Osteoblast (primary cell): ENCODE measurements at regions not wholly inside any gene's neighbourhood (a gene's known extent, or its start where the extent isn't known, plus 50 kb on each side); places are given as distances from the start of the nearest gene placed in this dataset.

ENCODE experiments used
- DNase-seq: peaks from one replicate; pipeline ENCODE4 v3.0.0; 2011; ENCODE audit warnings: low spot score, mixed read lengths; ENCODE audit not compliant: insufficient read length; ENCODE audit errors: missing footprints
- H2AFZ ChIP-seq: 2 replicates; pipeline ENCODE4 v1.6.0; 2011; ENCODE audit warnings: mild to moderate bottlenecking, low read length
- H3K27ac ChIP-seq: 2 replicates; pipeline ENCODE4 v1.5.1; 2011; ENCODE audit warnings: mild to moderate bottlenecking, low read depth, low read length, moderate library complexity
- H3K27me3 ChIP-seq: 2 replicates; pipeline ENCODE4 v1.6.0; 2012; ENCODE audit warnings: mild to moderate bottlenecking, control low read depth, inconsistent platforms, low read length, moderate library complexity; ENCODE audit not compliant: insufficient read depth
- H3K36me3 ChIP-seq: 2 replicates; pipeline ENCODE4 v1.5.1; 2011; ENCODE audit warnings: mild to moderate bottlenecking, low read length, control low read depth, moderate library complexity; ENCODE audit not compliant: insufficient read depth
- H3K4me1 ChIP-seq: 2 replicates; pipeline ENCODE4 v1.5.1; 2011; ENCODE audit warnings: mild to moderate bottlenecking, low read length, control low read depth, moderate library complexity; ENCODE audit not compliant: insufficient read depth
- H3K4me2 ChIP-seq: 2 replicates; pipeline ENCODE4 v1.6.0; 2011; ENCODE audit warnings: mild to moderate bottlenecking, low read length; ENCODE audit not compliant: insufficient read depth
- H3K4me3 ChIP-seq: fragments of 200-600 bp; sonication (generic); 3 replicates; pipeline ENCODE4 v1.5.1; 2012; ENCODE audit warnings: mild to moderate bottlenecking, low read length, inconsistent platforms; ENCODE audit not compliant: insufficient read depth
- H3K79me2 ChIP-seq: 2 replicates; pipeline ENCODE4 v1.6.0; 2012; ENCODE audit warnings: mild to moderate bottlenecking, low read length, control low read depth, inconsistent platforms; ENCODE audit not compliant: insufficient read depth
- H3K9me3 ChIP-seq: 2 replicates; pipeline ENCODE4 v1.5.1; 2011; ENCODE audit warnings: low read depth, low read length, control low read depth
- H4K20me1 ChIP-seq: 2 replicates; pipeline ENCODE4 v1.6.0; 2012; ENCODE audit warnings: mild to moderate bottlenecking, low read length, control low read depth; ENCODE audit not compliant: insufficient read depth
- CTCF ChIP-seq: IDR thresholded peaks from 2 replicates; pipeline ENCODE4 v1.5.1; 2011; ENCODE audit warnings: mild to moderate bottlenecking, low read depth, low read length, moderate library complexity; ENCODE audit errors: extremely low read depth

- Histone ChIP-seq H2AFZ (no peak overlapping the region), H3K27ac (no peak overlapping the region)
These were observed 122.5 kb upstream of the BMP2 start for GRCh38 chr20:6644813-6645628.

GRCh38 chr20:6641012-6641411, 126.5 kb upstream of the BMP2 start:
- no peak for DNase-seq
- H3K4me3 ChIP-seq, result no peak overlapping the region
- no peak overlapping the region for H3K27ac ChIP-seq
- no peaks in the 10 kb centered on the region for H3K4me1 ChIP-seq
- H2AFZ ChIP-seq, result no peak overlapping the region
- H4K20me1 ChIP-seq, result no peaks in the 10 kb centered on the region
- H3K4me2 ChIP-seq, result no peak overlapping the region
- H3K79me2 ChIP-seq, result no peaks in the 10 kb centered on the region
- peaks cover 4% of the 10 kb centered on the region for H3K27me3 ChIP-seq
- H3K36me3 ChIP-seq, result no peaks in the 10 kb centered on the region
- no peaks in the 10 kb centered on the region for H3K9me3 ChIP-seq
- no peak for TF ChIP-seq CTCF

More at GRCh38 chr20:6644813-6645628, 122.5 kb upstream of the BMP2 start:
- Histone ChIP-seq H3K79me2 (no peaks in the 10 kb centered on the region), H4K20me1 (no peaks in the 10 kb centered on the region), H3K4me1 (no peaks in the 10 kb centered on the region), H3K36me3 (no peaks in the 10 kb centered on the region), H3K4me2 (no peak overlapping the region), H3K9me3 (no peaks in the 10 kb centered on the region), H3K4me3 (no peak overlapping the region), H3K27me3 (peaks cover 4% of the 10 kb centered on the region)
- DNase-seq, result no peak
- no peak for TF ChIP-seq CTCF

GRCh38 chr20:6637160-6637579, 130.3 kb upstream of the BMP2 start:
- no peaks in the 10 kb centered on the region for H4K20me1 ChIP-seq
- H3K27me3 ChIP-seq, result no peaks in the 10 kb centered on the region
- DNase-seq, result no peak
- H3K79me2 ChIP-seq, result no peaks in the 10 kb centered on the region
- no peak overlapping the region for H3K4me2 ChIP-seq
- H3K9me3 ChIP-seq, result no peaks in the 10 kb centered on the region
- no peak overlapping the region for H2AFZ ChIP-seq
- H3K27ac ChIP-seq, result no peak overlapping the region
- TF ChIP-seq CTCF, result no peak
- H3K4me1 ChIP-seq, result no peaks in the 10 kb centered on the region
- H3K4me3 ChIP-seq, result no peak overlapping the region
- H3K36me3 ChIP-seq, result no peaks in the 10 kb centered on the region

- Histone ChIP-seq H3K4me2 (no peak overlapping the region), H3K36me3 (no peaks in the 10 kb centered on the region), H3K4me1 (no peaks in the 10 kb centered on the region), H3K27ac (no peak overlapping the region), H4K20me1 (no peaks in the 10 kb centered on the region), H3K79me2 (no peaks in the 10 kb centered on the region), H2AFZ (no peak overlapping the region), H3K9me3 (no peaks in the 10 kb centered on the region), H3K4me3 (no peak overlapping the region), H3K27me3 (no peaks in the 10 kb centered on the region)
- peak; percentile 63 for TF ChIP-seq CTCF
- peak; percentile 51 for DNase-seq
These were observed 131.0 kb upstream of the BMP2 start for GRCh38 chr20:6636209-6637159.
